Naive thymus-derived CD4-positive, alpha-beta T cell (primary cell): ENCODE measurements at regions not wholly inside any gene's neighbourhood (a gene's known extent, or its start where the extent isn't known, plus 50 kb on each side); places are given as distances from the start of the nearest gene placed in this dataset.
A peak's percentile ranks its signal among the peaks of the same experiment; 100 is the strongest.

Source experiments
- ATAC-seq: fragments of 150-1000 bp; cut with Tn5 transposase; 2 replicates; pipeline ENCODE4 v1.10.0; 2021; ENCODE audit warnings: mild to moderate bottlenecking, moderate library complexity
- CTCF ChIA-PET: fragments of 350-600 bp; sonication (Branson Sonifier 250); formaldehyde crosslinking; loops from one replicate; lab custom pipeline; 2021; ENCODE audit warnings: antibody characterized with exemption; lab: Charles Lee
- POLR2A ChIA-PET: fragments of 350-600 bp; sonication (Branson Sonifier 250); formaldehyde crosslinking; loops from one replicate; lab custom pipeline; 2021; ENCODE audit warnings: antibody characterized with exemption, inconsistent platforms; lab: Charles Lee
- DNase-seq, 9 donors: peaks; one replicate each; pipeline versions ENCODE4 v3.0.0 to v3.0.0-alpha.2; 2020 to 2022; ENCODE audit warnings: mixed read lengths in 1 of 9
- H3K27ac ChIP-seq: one replicate; pipeline ENCODE4 v1.7.0; 2013; ENCODE audit warnings: mild to moderate bottlenecking, low read depth, low read length, moderate library complexity
- H3K27me3 ChIP-seq, 2 donors: one replicate each; pipeline ENCODE4 v1.7.0; 2013; ENCODE audit warnings: low read length in 2 of 2, mild to moderate bottlenecking in 2 of 2, moderate library complexity in 2 of 2; ENCODE audit not compliant: control insufficient read depth in 2 of 2, insufficient read depth in 2 of 2
- H3K36me3 ChIP-seq, 3 experiments: 1 replicate in 2 of 3; 2 replicates in 1 of 3; pipeline ENCODE4 v1.7.0; 2013; ENCODE audit warnings: low read length in 3 of 3, mild to moderate bottlenecking in 3 of 3, moderate library complexity in 1 of 3; ENCODE audit not compliant: insufficient read depth in 3 of 3, control insufficient read depth in 2 of 3
- H3K4me1 ChIP-seq, 2 donors: one replicate each; pipeline ENCODE4 v1.7.0; 2013; ENCODE audit warnings: low read length in 2 of 2, mild to moderate bottlenecking in 2 of 2, moderate library complexity in 1 of 2; ENCODE audit not compliant: control insufficient read depth in 2 of 2, insufficient read depth in 2 of 2
- H3K4me3 ChIP-seq: 2 replicates; pipeline ENCODE4 v1.7.0; 2013; ENCODE audit warnings: mild to moderate bottlenecking, low read length
- H3K9me3 ChIP-seq, 3 experiments: 1 replicate in 2 of 3; 2 replicates in 1 of 3; pipeline ENCODE4 v1.7.0; 2013; ENCODE audit warnings: low read length in 3 of 3; ENCODE audit not compliant: control insufficient read depth in 2 of 3
- H3K27ac Mint-ChIP-seq, 9 donors: one replicate each; pipeline ENCODE4 v1.8.0; 2020 to 2022; ENCODE audit warnings: mixed read lengths in 9 of 9, mild to moderate bottlenecking in 8 of 9, moderate library complexity in 5 of 9, inconsistent platforms in 2 of 9
- H3K27me3 Mint-ChIP-seq, 5 donors: one replicate each; pipeline ENCODE4 v1.8.0; 2021 to 2022; ENCODE audit warnings: mixed read lengths in 5 of 5, mild to moderate bottlenecking in 1 of 5
- H3K36me3 Mint-ChIP-seq, 5 donors: one replicate each; pipeline ENCODE4 v1.8.0; 2020 to 2022; ENCODE audit warnings: mixed read lengths in 5 of 5, mild to moderate bottlenecking in 3 of 5, inconsistent platforms in 1 of 5
- H3K4me1 Mint-ChIP-seq, 7 donors: one replicate each; pipeline ENCODE4 v1.8.0; 2020 to 2022; ENCODE audit warnings: mixed read lengths in 7 of 7, mild to moderate bottlenecking in 3 of 7, inconsistent platforms in 1 of 7
- H3K4me3 Mint-ChIP-seq, 10 donors: one replicate each; pipeline ENCODE4 v1.8.0; 2020 to 2022; ENCODE audit warnings: mild to moderate bottlenecking in 10 of 10, mixed read lengths in 10 of 10, moderate library complexity in 6 of 10, inconsistent platforms in 2 of 10
- H3K9me3 Mint-ChIP-seq, 11 donors: one replicate each; pipeline ENCODE4 v1.8.0; 2020 to 2022; ENCODE audit warnings: mixed read lengths in 11 of 11, mild to moderate bottlenecking in 4 of 11, inconsistent platforms in 1 of 11, moderate library complexity in 1 of 11
- intact Hi-C, 2 donors: fragments of 100-400 bp; cut with micrococcal nuclease; formaldehyde crosslinking; loops; one replicate each; pipeline ENCODE4 v1.15.1; 2023

DNA sequence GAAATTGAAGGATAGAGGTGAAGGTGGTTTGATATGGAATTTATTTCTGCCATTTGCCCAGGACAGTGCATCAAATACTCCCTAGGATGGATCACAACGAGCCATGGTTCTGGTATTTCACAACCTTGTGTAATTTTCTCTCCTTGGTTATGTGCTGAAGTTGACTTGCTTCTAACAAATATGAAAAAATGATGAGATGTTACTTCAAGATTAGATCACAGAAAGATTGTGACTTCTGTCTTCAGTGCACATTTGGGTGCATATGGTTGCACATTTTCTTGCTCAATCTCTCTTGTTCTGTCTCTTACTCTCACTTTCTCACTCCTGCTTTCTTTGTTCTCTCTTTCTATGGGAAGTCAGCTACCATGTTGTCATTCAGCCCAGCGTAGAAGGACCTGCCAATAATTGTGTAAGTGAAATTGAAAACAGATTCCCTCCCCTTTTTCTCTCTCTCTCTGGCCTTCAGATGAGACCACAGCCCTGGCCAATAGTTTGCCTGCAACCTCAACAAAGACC, 104.6 kb upstream of the RMDN2 start:
- H3K4me1 ChIP-seq = peaks cover 0 to 4% of the 10 kb centered on the region in 2 donors
- CTCF ChIA-PET = no interaction called here
- intact Hi-C loops = no loop called here

DNA sequence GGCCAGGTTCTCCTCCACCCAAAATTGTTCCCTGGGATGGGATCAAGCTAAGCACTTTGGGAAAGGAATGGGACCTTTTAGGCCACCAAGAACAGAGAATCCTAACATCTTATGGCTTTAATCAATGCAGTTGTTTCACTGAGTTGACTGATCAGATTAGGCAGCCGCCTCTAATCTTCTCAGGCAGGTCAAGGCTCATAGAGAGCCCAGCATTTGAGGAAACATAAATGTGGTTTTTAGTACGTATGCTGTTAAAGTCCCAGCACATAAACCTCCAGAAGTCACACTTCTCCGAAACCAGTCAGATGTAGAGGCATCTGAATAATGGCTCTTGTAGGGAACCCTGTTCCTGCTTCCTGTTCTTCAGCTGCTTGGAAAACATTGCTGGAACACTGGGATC, 99.5 kb upstream of the RMDN2 start:
- DNase-seq (no peak), ATAC-seq (no peak)
- Mint-ChIP-seq H3K9me3 (peaks cover 0 to 7% (median 0%) of the 10 kb centered on the region in 11 donors), H3K4me3 (no peak overlapping the region), H3K27ac (no peak overlapping the region), H3K4me1 (peaks cover 0 to 16% (median 6%) of the 10 kb centered on the region in 7 donors), H3K27me3 (no peaks in the 10 kb centered on the region), H3K36me3 (peaks cover 0 to 3% (median 0%) of the 10 kb centered on the region in 5 donors)
- ChIA-PET POLR2A (no interaction called here), CTCF (interaction anchor here (12.9 kb wide), 1 partner anchor 412 kb away, joined by 209 read pairs; no protein-coding TSS in a partner anchor)
- intact Hi-C loops = no loop called here
- Histone ChIP-seq H3K4me1 (peaks cover 0 to 4% of the 10 kb centered on the region in 2 donors), H3K4me3 (no peak overlapping the region), H3K36me3 (no peaks in the 10 kb centered on the region), H3K9me3 (no peaks in the 10 kb centered on the region), H3K27me3 (no peaks in the 10 kb centered on the region), H3K27ac (no peak overlapping the region)

More for the DNA sequence above, 104.6 kb upstream of the RMDN2 start:
- Mint-ChIP-seq H3K4me1 (peaks cover 0 to 13% (median 5%) of the 10 kb centered on the region in 7 donors), H3K27me3 (no peaks in the 10 kb centered on the region), H3K27ac (peak overlapping the region in 1 of 9 donors; percentile 37), H3K4me3 (no peak overlapping the region), H3K36me3 (peaks cover 0 to 3% (median 0%) of the 10 kb centered on the region in 5 donors), H3K9me3 (peaks cover 0 to 9% (median 0%) of the 10 kb centered on the region in 11 donors)
- Histone ChIP-seq H3K4me3 (no peak overlapping the region), H3K9me3 (no peaks in the 10 kb centered on the region), H3K27ac (no peak overlapping the region), H3K36me3 (no peaks in the 10 kb centered on the region), H3K27me3 (no peaks in the 10 kb centered on the region)
- ATAC-seq = no peak
- DNase-seq = no peak
- POLR2A ChIA-PET = no interaction called here

DNA sequence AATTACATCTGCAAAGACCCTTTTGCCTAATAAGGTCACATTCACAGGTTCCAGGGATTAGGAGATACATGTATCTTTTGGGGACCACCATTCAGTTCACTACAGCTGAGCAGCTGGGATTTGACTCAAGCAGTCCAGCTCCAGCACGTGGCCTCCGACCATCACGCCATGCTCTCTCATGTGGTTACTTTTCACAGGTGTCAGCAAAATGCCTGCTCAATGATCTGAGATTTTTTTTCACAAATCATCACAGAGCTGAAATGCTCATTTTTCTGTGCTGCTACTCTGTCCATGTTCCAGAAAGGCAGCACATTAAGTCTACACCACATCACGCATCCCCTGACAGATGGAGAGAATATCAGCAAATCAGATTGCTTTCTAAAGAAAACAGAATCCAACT, 98.5 kb upstream of the RMDN2 start:
- Histone ChIP-seq H3K4me3 (no peak overlapping the region), H3K27ac (no peak overlapping the region), H3K36me3 (no peaks in the 10 kb centered on the region), H3K27me3 (no peaks in the 10 kb centered on the region), H3K4me1 (peaks cover 0 to 4% of the 10 kb centered on the region in 2 donors), H3K9me3 (no peaks in the 10 kb centered on the region)
- no peak overlapping the region for H3K4me3 Mint-ChIP-seq
- H3K27me3 Mint-ChIP-seq = no peaks in the 10 kb centered on the region
- no peak for ATAC-seq
- CTCF ChIA-PET = interaction anchor here (1.6 to 12.9 kb wide), 2 partner anchors 413 to 431 kb away, joined by 4 to 209 read pairs; no protein-coding TSS in a partner anchor
- H3K27ac Mint-ChIP-seq = no peak overlapping the region
- intact Hi-C loops = no loop called here
- peaks cover 0 to under 1% (median 0%) of the 10 kb centered on the region in 11 donors for H3K9me3 Mint-ChIP-seq
- DNase-seq = no peak
- no peaks in the 10 kb centered on the region for H3K36me3 Mint-ChIP-seq
- POLR2A ChIA-PET = no interaction called here
- peaks cover 0 to 16% (median 6%) of the 10 kb centered on the region in 7 donors for H3K4me1 Mint-ChIP-seq

DNA sequence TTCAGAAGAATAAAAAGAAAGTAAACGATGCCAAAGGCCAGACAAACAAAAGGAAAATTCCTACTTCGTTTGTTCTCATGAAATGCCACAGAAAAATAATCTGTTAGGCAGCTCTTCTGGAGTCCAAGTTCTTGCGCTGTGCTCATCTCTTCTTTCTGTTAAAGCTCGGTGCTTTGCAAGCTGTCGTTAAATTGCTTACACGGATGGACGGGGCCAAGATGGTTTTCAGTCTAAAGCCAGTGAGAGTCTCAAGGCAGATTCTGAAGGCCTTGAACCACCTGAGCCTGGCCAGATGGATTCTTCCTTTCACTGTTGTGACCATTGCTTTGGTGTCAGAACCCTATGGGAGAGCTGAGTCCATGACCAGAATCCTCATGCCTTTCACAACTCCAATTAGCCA, 97.6 kb upstream of the RMDN2 start:
- H3K27ac ChIP-seq = no peak overlapping the region
- intact Hi-C loops = no loop called here
- H3K4me3 ChIP-seq = no peak overlapping the region
- ChIA-PET CTCF (interaction anchor here (0.6 to 12.9 kb wide), 3 partner anchors 413 to 697 kb away, joined by 3 to 209 read pairs (median 4); no protein-coding TSS in a partner anchor), POLR2A (no interaction called here)
- DNase-seq (no peak), ATAC-seq (no peak)
- H3K4me3 Mint-ChIP-seq = no peak overlapping the region
- H3K27ac Mint-ChIP-seq = no peak overlapping the region
- no peaks in the 10 kb centered on the region for H3K36me3 ChIP-seq
- H3K27me3 Mint-ChIP-seq = no peaks in the 10 kb centered on the region
- peaks cover 3 to 15% (median 6%) of the 10 kb centered on the region in 7 donors for H3K4me1 Mint-ChIP-seq
- no peaks in the 10 kb centered on the region for H3K9me3 Mint-ChIP-seq
- peaks cover 0 to 4% of the 10 kb centered on the region in 2 donors for H3K4me1 ChIP-seq
- H3K36me3 Mint-ChIP-seq = no peaks in the 10 kb centered on the region
- no peaks in the 10 kb centered on the region for H3K9me3 ChIP-seq
- H3K27me3 ChIP-seq = no peaks in the 10 kb centered on the region

DNA sequence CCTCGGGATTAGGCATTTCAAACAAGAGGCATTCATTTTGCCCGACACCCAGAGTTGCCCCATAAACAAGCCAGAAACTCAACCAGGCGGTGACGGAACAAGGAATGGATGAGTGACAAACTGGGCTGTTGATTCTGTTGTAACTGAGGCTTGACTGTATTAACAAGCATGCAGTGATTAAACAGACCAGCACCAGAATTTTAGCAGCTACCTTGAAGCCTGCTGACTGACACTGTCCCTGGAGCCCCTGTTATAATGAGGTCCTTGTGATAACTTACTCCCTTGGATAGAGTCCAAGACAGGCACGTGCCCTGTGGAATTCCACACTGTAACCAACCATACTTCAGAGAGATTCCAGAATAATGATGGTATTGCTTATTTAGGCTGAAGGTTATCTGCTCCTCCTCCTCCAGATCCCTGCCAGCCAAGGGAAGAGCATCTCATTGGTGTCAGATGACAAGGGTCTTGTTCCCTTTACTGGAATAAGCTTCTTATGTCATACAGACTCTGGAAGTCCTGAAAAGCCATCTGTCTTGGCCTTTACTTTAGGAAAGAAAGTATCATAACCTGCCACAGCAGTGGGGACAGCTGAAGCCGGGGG, 97.1 kb upstream of the RMDN2 start:
- H3K36me3 Mint-ChIP-seq = no peaks in the 10 kb centered on the region
- no peak for DNase-seq
- H3K9me3 Mint-ChIP-seq = no peaks in the 10 kb centered on the region
- H3K27me3 ChIP-seq = no peaks in the 10 kb centered on the region
- peaks cover 0 to 15% (median 5%) of the 10 kb centered on the region in 7 donors for H3K4me1 Mint-ChIP-seq
- ChIA-PET CTCF (interaction anchor here (0.6 to 12.9 kb wide), 3 partner anchors 414 to 697 kb away, joined by 3 to 209 read pairs (median 3); no protein-coding TSS in a partner anchor), POLR2A (no interaction called here)
- no peak overlapping the region for H3K4me3 Mint-ChIP-seq
- intact Hi-C loops = no loop called here
- H3K9me3 ChIP-seq = no peaks in the 10 kb centered on the region
- H3K27ac ChIP-seq = no peak overlapping the region
- H3K4me1 ChIP-seq = no peaks in the 10 kb centered on the region
- no peak for ATAC-seq
- no peak overlapping the region for H3K4me3 ChIP-seq
- H3K36me3 ChIP-seq = no peaks in the 10 kb centered on the region
- no peak overlapping the region for H3K27ac Mint-ChIP-seq
- no peaks in the 10 kb centered on the region for H3K27me3 Mint-ChIP-seq

DNA sequence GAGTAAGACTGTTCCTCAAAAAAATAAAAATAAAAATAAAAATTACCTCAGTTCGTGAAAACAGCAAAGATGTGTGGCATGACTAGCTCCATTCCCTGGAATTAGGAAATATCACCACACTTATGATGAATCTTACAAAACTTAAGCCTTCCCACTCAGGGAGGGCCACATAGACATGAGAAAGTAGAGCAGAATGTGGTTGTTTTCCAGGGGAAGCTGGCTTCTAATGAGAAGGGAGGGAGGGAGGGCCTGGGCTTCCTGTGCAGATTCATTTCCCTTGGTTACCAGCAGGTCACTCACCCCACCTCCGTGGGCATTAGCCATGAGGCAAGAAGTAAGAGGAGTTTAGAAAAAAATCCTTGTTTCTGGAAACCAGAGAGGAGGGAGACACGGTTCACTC, 95.9 kb upstream of the RMDN2 start:
- Mint-ChIP-seq H3K4me1 (peaks cover 0 to 9% (median 5%) of the 10 kb centered on the region in 7 donors), H3K27ac (no peak overlapping the region), H3K9me3 (no peaks in the 10 kb centered on the region), H3K4me3 (no peak overlapping the region), H3K36me3 (no peaks in the 10 kb centered on the region), H3K27me3 (no peaks in the 10 kb centered on the region)
- Histone ChIP-seq H3K4me3 (no peak overlapping the region), H3K27ac (no peak overlapping the region), H3K4me1 (no peaks in the 10 kb centered on the region), H3K27me3 (no peaks in the 10 kb centered on the region), H3K9me3 (no peaks in the 10 kb centered on the region), H3K36me3 (no peaks in the 10 kb centered on the region)
- DNase-seq (no peak), ATAC-seq (peak; percentile 81)
- ChIA-PET CTCF (interaction anchor here (0.6 to 12.9 kb wide), 5 partner anchors 48 to 440 kb away, joined by 3 to 209 read pairs (median 3); no protein-coding TSS in a partner anchor), POLR2A (interaction anchor here (0.6 kb wide), 1 partner anchor 434 kb away, joined by 11 read pairs; no protein-coding TSS in a partner anchor)
- intact Hi-C loops = no loop called here
